ENCODE measurements at regions not wholly inside any gene's neighbourhood (a gene's known extent, or its start where the extent isn't known, plus 50 kb on each side); places are given as distances from the start of the nearest gene placed in this dataset.

DNA sequence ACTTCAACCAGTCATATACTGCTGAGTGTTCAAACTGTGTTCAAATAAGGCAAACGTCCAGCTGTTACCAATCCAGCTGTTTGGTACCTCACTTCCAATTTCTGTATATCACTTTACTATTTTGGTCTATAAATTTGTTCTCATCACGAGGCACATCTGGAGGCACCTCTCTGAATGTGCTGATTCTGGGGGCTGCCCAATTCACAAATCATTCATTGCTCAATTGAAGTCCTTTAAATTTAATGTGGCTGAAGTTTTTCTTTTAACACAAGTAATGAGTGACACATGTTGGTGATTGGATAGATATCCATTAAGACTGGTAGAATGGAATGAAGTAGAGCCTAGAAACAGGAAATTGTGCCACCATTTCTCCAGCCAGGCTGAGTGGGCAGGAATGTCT is 617.0 kb upstream of the TMEM132C start:
- TF ChIP-seq, protein P1, sequence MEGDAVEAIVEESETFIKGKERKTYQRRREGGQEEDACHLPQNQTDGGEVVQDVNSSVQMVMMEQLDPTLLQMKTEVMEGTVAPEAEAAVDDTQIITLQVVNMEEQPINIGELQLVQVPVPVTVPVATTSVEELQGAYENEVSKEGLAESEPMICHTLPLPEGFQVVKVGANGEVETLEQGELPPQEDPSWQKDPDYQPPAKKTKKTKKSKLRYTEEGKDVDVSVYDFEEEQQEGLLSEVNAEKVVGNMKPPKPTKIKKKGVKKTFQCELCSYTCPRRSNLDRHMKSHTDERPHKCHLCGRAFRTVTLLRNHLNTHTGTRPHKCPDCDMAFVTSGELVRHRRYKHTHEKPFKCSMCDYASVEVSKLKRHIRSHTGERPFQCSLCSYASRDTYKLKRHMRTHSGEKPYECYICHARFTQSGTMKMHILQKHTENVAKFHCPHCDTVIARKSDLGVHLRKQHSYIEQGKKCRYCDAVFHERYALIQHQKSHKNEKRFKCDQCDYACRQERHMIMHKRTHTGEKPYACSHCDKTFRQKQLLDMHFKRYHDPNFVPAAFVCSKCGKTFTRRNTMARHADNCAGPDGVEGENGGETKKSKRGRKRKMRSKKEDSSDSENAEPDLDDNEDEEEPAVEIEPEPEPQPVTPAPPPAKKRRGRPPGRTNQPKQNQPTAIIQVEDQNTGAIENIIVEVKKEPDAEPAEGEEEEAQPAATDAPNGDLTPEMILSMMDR (IDR thresholded peaks at IDR 0.05 in 4 of 5, conservative IDR thresholded peaks at IDR 0.05 in 1 of 5), result no peak
- no peak for TF ChIP-seq POLR2A (IDR thresholded peaks at IDR 0.05)

Data from gastrocnemius medialis (tissue), 4 donors.